ENCODE measurements at regions not wholly inside any gene's neighbourhood (a gene's known extent, or its start where the extent isn't known, plus 50 kb on each side); places are given as distances from the start of the nearest gene placed in this dataset.
"Not testable (repeated sequence)": the region's sequence is repeated elsewhere in the genome, so short reads cannot be mapped to it uniquely, and the experiment has no call there.

DNA sequence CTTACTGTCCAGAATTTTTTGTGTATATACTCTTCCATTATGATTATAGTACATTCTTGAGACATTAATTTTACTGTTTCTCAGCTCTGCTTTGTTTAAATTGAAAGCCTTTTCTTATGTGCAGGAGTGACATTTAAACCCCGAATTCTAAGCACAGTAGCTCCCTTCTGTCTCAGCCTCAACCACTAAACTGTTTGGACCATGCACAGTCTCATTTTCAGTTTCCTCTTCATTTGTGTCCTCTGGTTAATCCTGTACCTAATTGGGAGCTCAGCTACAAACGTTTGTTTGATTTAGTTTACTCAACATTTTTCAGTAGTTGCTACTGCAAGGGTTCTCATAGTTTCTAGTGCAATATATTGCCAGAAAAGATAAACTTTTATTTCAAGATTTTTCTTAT, 206.3 kb downstream of the SLITRK5 start:
- DNase-seq (ENCODE audit: low spot score): no peak

DNA sequence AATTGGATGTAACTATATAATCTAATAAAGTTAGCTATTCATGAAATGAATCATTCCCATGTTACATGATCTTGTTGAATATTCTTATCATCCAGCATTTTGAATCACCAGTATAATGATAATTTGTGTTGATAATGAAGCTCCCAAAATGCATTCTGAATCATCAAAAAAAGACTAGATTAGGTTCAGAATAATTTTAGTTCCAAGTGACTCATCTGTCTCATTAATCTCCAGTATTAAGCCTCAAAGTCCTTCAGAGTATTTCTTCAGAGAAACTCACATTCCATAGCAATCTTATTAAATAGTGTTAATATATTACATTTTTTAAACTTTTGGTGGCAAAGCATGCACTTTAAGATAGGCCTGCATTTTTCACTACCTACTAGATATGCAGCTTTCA, 207.5 kb downstream of the SLITRK5 start:
- no peak for DNase-seq (ENCODE audit: low spot score)

DNA sequence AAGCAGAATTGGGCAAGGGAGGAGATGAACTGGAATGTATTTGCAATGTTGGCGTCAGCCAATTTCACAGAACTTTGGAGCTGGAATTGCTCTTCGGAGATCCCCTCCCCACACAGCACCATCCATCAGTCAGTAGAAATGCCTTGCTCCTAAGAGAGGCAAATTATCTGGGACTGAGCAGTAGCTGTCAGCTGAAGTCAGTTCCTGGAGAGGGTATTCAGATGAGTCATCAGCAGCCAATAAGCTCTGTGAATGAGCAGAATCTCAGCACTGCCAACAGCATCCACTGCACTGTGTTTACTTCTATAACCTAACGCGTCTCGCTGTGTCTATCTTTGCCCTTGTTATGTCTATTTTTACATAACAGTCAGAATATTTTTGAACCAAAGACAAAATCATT, 213.7 kb downstream of the SLITRK5 start:
- peak; percentile 56 for DNase-seq (ENCODE audit: low spot score)

DNA sequence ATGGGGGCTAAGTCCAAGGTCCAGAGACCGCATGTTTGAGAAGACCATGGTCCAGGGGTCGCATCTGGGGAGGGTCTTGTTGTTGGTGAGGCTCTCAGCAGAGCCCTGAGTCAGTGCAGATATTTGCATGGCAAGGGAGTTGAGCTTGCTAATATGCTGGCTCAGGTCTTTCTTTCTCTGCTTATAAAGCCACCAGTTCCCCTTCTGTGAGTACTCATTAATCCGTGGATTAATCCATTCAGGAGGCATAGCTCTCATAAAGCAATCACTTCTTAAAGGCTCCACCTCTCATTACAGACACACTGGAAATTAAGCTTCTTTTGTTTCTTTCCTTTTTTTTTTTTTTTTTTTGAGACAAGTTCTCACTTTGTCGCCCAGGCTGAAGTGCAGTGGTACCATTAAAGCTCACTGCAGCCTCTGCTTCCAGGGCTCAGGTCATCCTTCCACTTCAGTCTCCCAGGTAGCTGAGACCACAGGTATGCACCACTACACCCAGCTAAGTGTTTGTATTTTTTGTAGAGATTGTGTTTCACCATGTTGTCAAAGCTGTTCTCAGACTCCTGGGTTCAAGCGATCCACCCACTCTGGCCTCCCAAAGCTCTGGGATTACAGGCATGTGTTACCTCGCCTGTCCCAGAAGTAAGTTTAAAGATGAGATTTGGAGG, 216.4 kb downstream of the SLITRK5 start:
- no peak for DNase-seq (ENCODE audit: low spot score)

DNA sequence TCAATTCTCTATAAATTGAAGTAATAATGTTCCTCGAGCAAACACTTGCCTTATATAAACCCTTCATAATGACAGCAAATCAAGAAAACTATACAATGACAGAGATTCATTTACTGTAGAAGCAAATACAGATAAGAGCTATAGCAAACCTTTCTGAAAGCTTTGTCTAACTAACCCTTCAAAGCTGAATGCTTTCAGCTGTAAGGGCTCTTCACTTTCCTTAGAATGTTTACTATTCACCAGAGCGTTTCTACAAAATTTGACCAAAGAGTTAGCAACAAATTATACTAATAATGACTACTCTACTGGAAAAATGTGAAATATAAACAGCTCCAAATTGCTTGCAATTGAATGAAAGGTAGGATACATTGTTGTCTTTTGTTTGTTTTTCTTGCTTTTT, 218.1 kb downstream of the SLITRK5 start:
- no peak for DNase-seq (ENCODE audit: low spot score)

DNA sequence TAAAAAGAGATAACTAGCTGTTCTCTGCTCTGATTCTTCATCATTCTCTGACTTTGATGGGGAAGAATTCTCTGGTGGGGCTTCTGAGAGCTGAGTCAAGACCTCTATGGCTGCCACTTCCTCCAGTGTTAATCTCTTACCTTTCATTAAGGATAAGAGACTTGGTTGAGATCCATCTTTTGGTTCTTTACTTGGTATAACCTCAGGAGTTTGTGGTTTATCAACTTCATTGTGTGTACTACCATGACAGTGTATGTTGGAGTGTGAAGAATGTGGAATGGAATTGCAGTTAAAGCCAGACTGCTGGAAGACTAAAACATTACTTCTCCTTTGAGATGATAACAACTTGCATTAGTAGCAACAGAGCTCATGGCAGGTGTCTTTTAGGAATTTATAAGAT, 222.0 kb downstream of the SLITRK5 start:
- DNase-seq (ENCODE audit: low spot score): no peak

DNA sequence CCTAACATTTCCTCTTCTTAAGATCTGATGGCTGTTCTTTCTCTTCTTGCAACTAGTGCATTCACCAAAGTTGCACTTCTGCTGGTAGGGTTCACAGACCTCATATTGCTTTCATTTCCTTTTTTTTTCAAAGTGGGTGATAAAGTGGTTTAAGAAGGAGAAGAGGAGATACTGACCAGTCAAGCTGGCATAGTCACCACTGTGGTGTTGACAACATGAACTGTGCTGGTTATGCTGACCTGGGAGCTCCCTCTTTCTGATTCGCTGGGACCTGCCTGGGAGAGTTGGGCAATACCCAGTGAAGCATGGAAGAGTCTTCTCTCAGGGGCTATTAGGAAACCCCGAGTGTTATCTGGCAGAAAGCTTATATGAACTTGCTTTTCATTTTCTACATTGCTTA, 222.9 kb downstream of the SLITRK5 start:
- no peak for DNase-seq (ENCODE audit: low spot score)

DNA sequence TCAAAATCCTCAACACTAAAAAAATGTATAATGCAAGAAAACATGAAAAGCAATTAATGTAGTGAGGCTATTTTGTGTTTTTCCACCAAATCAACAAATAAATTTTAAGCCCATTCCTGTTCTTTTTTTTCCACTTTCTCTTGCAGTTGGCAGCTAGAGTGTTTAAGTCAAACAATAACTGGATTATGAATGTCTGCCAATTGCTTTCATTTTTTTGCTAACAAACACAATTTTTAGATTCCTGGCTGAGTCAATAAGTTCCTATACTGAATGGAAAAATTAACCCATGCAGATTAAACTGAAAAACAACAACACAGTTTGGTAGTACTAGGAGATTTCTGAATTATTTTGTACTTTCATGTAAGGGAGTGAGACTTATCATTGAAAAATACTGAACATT, 232.4 kb downstream of the SLITRK5 start:
- DNase-seq (ENCODE audit: low spot score): no peak

DNA sequence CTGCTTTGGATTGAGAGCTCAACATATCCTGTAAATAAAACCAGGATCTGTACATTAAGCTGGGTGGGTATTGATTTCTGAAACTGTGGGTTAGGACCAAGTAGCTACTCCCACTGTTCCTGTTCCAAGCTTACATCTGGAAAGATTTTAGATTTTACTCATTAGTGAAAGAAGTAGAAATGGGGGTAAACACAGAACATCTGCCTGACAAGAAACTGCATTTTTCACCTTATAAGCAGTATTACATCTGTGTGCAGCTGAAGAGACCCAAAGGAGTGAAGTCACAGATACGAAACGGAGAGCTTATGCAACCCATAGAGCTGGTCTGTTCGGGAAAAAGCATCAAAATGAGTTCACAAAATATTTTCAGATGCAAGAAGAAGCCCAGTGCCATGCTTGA, 235.2 kb downstream of the SLITRK5 start:
- no peak for DNase-seq (ENCODE audit: low spot score)

DNA sequence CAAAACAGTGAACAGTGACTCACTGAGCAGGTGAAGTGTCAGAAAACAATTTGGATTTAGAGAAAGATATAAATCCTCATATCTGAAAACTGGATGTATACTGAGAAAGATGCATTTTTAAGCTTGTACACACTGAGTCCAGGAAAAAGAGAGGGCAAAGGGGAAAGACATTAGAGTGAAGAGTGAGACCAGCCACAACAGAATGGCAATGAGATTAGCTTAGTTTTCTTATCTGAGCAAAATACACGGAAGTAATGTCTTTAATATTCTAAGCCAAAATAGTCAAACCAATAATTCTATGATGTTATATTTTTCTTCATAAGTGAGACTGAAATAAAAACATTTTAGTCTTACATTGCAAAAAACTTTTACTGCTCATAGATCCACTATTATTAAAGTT, 236.0 kb downstream of the SLITRK5 start:
- DNase-seq (ENCODE audit: low spot score): no peak

DNA sequence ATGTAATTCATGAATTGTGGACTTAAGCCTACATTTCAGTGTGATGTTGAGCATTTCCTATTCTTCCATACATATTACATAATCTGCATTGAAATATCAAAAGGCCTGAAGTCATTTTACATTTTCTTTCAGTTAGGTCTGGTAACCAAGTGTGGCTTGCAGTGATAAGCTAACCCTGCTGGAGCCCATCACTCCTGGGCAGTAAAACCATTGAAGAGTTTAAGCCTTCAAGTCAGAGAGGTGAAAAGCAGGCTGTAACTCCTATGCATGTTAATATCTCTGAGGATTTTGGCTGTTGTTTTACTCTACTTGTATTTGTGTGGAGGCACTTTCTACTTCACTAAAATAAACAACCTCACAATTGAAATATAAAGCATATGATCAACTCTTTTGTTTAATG, 248.8 kb downstream of the SLITRK5 start:
- no peak for DNase-seq (ENCODE audit: low spot score)

DNA sequence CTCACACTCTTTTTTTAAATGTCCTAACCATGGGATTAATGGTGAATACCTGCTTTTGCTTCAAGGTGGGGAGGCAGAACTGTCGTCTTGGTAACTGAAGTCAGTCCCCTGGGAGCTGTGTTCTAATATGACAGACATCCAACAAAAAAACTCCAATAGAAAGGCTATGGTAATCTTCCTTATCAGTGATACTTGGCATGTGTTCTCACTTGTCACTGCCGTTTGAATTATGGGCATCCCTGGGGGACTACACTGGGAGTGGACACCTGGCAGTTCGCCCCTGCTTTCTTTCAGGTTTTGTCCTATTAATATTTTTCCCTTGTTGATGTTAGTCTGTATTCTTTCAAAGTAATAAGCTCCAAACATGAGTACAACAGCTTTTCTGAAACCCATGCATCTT, 252.6 kb downstream of the SLITRK5 start:
- no peak for DNase-seq (ENCODE audit: low spot score)

DNA sequence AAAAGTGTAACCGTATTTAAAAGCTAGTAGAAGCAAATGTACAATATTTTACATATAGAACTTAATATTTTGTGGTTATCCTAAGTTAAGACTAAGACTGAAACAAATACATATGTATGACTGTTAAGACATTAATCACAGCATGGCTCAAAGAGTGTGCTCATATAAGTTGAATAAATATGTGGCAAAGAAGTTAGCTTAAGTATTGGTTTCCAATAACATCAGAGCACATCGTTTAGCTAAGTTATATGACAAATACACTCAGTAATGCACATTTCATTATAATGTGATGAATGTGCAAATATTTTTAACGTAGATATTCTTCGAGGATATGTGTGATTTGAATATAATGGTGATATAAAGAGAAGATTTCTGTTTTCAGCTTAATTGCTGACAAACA, 253.8 kb downstream of the SLITRK5 start:
- no peak for DNase-seq (ENCODE audit: low spot score)

DNA sequence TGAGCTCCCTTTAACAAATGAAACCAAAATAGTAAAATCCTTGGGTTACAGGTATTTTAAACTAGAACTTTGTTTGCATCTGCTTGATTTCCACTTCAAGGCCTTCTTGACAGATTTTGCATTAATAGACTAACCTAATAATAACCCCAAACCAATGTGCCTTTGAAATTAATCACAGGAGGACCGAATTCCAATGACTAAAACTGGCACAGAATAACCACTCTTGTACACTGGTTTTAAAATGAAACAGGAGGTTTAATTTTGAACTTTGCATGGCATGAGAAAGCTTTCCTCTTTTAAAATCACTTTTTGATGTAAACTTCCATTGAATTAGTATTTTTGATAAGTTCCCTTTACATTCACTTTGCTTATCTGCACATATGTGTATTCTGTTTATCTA, 269.6 kb downstream of the SLITRK5 start:
- no peak for DNase-seq (ENCODE audit: low spot score)

DNA sequence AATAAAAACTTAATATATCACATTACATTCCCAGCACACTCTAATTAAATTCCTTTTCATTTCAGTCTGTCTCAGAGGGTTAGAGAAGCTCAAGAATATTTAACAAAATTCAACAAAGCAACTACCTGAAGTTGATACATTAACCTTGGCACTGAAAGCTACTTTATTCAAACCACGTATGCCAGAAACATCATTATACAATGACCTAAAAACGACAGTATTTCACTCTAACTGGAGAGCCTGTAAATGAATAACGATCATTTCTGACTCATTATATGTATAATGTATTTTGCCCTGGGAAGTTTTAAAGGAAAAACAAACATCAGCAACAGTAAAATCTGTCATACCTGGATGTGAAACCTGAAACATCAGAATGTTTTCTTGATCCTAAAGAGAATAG, 270.1 kb downstream of the SLITRK5 start:
- DNase-seq (ENCODE audit: low spot score): no peak

DNA sequence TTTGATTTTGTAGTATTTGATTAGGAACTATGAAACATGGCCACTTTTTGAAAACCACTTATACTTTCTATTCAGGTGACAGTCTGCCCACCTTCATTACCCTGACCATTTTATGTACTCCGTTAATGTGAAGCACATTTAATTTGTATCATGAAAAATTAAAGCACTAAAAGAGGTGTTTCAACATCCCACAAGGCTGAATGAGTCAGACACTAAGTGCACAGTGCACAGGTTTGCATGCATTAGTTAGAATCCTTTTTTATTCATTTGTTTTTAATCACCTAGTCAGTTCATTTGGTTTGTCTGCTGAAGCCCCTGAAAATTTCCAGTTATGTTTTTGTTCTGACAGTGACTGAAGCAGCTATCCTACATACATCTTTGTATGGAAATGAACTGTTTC, 271.0 kb downstream of the SLITRK5 start:
- no peak for DNase-seq (ENCODE audit: low spot score)

DNA sequence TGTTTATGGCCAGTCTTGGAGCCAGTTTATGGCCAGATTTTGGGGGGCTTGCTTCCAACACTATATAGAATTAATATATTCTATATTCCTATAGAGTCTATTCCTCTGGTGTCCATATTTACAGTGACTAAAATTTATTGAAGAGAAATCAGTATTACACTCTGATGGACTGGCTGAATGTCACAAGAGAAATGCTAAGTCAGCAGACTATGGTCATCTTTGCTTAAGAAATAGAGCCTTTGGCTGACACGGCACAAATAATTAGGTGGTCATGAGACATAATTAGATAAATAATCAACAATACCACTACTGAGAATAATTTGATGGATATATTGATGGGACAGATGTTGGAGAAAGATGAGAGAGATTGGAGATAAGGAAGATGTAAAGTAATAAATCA, 272.9 kb downstream of the SLITRK5 start:
- DNase-seq (ENCODE audit: low spot score): no peak

DNA sequence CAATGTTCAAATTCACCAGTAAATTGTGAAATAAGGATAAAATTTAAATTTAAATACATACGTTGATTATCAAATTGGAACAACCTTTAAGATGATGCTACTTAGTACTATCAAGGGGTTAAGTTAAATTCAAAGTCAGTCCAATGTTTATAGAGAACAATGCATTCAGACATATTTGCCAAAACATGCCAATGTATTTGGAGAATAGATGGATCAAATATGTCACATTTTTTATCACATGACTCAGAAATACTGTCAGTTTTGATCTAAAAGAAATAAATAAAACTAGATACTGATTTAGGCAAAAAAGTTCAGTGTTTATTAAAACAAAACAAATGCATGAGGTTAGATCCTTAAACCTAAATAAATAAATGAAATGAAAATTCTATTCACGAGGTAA, 281.2 kb downstream of the SLITRK5 start:
- DNase-seq (ENCODE audit: low spot score): no peak

DNA sequence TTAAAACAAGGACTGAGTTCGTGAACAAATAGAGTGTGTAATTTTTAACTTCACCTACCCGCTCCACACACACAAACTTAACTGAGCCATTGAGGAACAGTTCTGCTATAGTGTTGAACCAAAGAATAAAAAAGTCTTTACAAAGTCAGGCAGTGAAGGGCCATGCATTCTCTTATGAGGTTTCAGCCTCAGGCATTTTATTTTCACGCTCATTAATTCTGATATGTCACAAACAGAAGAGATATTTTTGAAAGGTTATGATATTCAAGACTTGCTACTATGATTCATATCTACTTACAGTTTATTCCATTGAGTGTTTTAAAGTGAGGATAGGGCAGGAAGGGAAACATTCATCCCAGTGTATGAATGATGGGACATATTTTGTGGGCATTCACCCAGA, 282.2 kb downstream of the SLITRK5 start:
- no peak for DNase-seq (ENCODE audit: low spot score)

DNA sequence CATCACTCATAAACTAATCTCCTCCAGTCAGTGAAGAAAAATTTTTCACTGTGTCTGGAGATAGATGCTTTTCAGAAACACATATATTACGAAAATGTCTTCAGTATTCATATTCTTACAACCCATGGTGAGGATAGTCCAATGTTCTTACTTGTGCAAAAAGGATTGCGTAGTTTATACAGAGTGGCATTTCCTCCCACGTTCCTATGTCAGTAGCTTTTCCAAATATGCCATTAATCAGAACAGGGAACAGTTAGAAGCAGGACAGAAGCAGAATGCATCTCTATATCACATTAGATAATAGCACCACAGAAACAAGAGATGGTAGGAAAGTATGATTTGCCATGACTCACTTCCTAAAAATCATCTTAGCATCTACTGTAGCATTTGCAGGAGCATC, 282.9 kb downstream of the SLITRK5 start:
- no peak for DNase-seq (ENCODE audit: low spot score)

DNA sequence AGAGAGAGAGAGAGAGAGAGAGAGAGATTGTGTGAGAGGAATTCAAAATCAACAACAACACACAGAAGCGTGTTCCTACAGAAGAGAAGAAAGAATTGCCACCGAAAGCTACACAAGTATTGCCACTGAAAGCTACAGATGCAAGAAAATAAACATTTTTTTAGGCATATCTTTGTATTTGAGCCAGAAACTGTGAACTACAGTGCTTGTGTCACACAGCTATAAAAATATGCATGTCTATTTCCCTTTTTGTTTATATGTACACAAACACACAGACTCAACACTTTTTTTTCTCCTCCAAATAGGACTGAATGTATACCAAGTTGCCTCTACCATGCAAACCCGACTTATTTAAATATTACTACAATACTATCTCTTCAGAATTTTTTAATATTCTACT, 290.4 kb downstream of the SLITRK5 start:
- DNase-seq (ENCODE audit: low spot score): no peak

DNA sequence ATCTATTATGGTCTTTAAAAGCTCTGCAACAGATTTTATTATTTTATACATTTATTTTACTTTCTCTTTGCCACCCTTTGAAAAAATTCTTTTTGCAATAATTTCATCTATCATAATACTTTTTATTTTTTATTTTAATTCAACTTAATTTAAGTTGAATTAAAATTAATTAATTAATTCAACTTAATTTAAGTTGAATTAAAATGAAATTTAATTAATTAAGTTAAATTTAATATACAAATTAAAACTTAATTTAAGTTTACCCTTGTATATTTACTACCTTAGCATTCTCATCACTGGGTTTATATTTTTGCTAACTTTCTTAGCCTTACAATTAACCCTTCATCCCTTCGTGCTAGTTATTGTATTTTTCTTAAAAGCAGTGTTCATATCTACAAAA, 301.4 kb downstream of the SLITRK5 start:
- DNase-seq (ENCODE audit: low spot score): no peak

DNA sequence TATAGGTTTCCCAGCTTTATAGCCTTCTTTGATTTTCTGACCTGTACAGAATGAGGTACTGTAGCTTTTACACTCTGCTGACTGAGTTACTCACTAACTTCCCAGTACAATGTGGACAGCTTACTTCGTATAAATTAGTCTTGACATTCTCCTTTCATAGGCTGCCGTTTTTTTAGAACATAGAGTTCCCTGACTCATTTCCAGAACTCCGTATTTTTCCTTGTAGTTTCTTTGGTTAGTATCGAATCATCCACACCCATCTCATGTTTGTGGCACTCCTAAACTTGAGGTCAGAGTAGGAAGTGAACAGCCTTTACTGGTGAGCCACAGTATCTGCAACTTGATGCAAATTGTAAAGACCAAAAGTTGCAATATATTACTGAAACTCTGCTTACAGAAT, 303.9 kb downstream of the SLITRK5 start:
- no peak for DNase-seq (ENCODE audit: low spot score)

DNA sequence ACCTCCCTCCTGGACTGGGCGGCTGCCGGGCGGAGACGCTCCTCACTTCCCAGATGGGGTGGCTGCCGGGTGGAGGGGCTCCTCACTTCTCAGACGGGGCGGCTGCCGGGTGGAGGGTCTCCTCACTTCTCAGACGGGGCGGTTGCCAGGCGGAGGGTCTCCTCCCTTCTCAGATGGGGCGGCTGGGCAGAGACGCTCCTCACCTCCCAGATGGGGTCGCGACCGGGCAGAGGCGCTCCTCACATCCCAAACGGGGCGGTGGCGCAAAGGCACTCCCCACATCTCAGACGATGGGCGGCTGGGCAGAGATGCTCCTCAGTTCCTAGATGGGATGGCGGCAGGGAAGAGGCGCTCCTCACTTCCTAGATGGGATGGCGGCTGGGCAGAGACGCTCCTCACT, 305.5 kb downstream of the SLITRK5 start:
- not testable (repeated sequence) for DNase-seq (ENCODE audit: low spot score)

DNA sequence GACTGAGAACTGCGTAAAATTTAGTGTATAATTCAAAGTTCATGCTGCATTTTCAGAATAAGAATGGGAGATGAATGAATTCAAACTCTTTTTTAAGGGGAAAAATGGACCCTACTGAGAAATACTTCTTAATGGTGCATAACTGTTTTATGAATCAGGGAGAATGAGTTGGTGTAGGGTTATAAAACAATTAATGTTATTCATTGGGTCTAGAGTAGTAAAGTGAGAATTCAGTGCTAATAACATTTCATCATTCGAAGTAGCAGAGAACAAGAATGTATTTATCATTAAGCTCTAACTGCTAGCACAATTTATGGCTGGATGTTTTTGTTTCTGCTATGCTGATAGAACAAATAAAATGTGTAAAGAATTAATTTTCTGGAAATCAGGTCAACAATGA, 310.2 kb downstream of the SLITRK5 start:
- DNase-seq (ENCODE audit: low spot score): no peak
